Left ventricle myocardium inferior (tissue), 1 donor: ENCODE measurements at regions not wholly inside any gene's neighbourhood (a gene's known extent, or its start where the extent isn't known, plus 50 kb on each side); places are given as distances from the start of the nearest gene placed in this dataset.

Experiments
- DNase-seq: peaks from one replicate; pipeline ENCODE4 v3.0.0-alpha.2; 2020
- H3K27ac ChIP-seq: fragments of 200-600 bp; replicated peaks from 2 replicates; pipeline ENCODE4 v1.8.0; 2021
- H3K27me3 ChIP-seq: fragments of 200-600 bp; 2 replicates; pipeline ENCODE4 v1.8.0; 2021; ENCODE audit warnings: low read depth
- H3K36me3 ChIP-seq: fragments of 200-600 bp; 2 replicates; pipeline ENCODE4 v1.8.0; 2021
- H3K4me1 ChIP-seq: fragments of 200-600 bp; 2 replicates; pipeline ENCODE4 v1.8.0; 2021
- H3K4me3 ChIP-seq: fragments of 200-600 bp; 2 replicates; pipeline ENCODE4 v1.8.0; 2021; ENCODE audit warnings: mild to moderate bottlenecking, moderate library complexity
- H3K9me3 ChIP-seq: fragments of 200-600 bp; replicated peaks from 2 replicates; pipeline ENCODE4 v1.8.0; 2021
- intact Hi-C: fragments of 100-400 bp; cut with micrococcal nuclease; formaldehyde crosslinking; loops from one replicate; pipeline ENCODE4 v1.11.0; 2022
- TF ChIP-seq, protein P1 (sequence below): fragments of 200-600 bp; IDR thresholded peaks from 2 replicates; pipeline ENCODE4 v1.8.0; 2021; ENCODE audit warnings: antibody characterized with exemption, mild to moderate bottlenecking, borderline replicate concordance
- donor health status: DM: no; HTN: yes; CAD: no; lungs with severe emphysema.

DNA sequence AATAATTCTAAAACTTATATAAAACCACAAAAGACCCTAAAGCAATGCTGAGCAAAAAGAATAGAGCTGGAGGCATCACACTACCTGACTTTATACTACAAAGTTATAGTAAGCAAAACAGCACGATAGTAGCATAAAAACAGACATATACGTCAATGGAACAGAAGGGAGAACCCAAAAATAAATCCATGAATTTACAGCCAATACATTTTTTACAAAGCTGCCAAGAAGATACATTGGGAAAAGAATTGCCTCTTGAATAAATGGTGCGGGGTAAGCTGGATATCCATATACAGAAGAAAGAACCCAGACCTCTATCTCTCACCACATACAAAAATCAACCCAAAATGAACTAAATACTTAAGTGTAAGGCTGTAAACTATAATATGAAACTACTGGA, 51.3 kb upstream of the KRTAP11-1 start:
- no peaks in the 10 kb centered on the region for H3K36me3 ChIP-seq
- peaks cover 10% of the 10 kb centered on the region for H3K9me3 ChIP-seq
- intact Hi-C loops = no loop called here
- TF ChIP-seq, protein P1, sequence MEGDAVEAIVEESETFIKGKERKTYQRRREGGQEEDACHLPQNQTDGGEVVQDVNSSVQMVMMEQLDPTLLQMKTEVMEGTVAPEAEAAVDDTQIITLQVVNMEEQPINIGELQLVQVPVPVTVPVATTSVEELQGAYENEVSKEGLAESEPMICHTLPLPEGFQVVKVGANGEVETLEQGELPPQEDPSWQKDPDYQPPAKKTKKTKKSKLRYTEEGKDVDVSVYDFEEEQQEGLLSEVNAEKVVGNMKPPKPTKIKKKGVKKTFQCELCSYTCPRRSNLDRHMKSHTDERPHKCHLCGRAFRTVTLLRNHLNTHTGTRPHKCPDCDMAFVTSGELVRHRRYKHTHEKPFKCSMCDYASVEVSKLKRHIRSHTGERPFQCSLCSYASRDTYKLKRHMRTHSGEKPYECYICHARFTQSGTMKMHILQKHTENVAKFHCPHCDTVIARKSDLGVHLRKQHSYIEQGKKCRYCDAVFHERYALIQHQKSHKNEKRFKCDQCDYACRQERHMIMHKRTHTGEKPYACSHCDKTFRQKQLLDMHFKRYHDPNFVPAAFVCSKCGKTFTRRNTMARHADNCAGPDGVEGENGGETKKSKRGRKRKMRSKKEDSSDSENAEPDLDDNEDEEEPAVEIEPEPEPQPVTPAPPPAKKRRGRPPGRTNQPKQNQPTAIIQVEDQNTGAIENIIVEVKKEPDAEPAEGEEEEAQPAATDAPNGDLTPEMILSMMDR = no peak
- no peaks in the 10 kb centered on the region for H3K27me3 ChIP-seq
- H3K27ac ChIP-seq = no peak overlapping the region
- no peaks in the 10 kb centered on the region for H3K4me1 ChIP-seq
- H3K4me3 ChIP-seq = no peak overlapping the region
- DNase-seq = no peak
